ENCODE measurements at regions not wholly inside any gene's neighbourhood (a gene's known extent, or its start where the extent isn't known, plus 50 kb on each side); places are given as distances from the start of the nearest gene placed in this dataset.

GRCh38 chr12:83823386-83824045 lies 1089.1 kb downstream of the SLC6A15 start:
- POLR2A ChIA-PET, result no interaction called here

DNA sequence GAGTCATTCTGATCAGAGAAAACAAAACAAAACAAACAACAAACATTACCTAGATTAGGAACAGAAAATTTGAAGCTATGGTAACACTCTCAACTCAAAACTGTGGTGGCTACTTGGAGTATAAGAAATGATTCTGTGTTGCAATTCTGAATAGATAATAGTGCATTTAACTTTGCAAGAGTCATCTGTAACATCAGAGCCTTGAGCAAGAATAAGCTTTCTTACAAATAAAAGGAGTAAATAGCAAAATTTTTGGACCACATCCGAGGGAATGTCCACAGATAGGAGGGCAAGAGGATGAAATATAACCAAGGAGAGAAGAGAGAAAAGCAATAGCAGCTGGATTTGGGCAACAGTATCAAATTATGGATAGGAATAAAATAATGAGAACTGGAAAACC lies 1090.6 kb downstream of the SLC6A15 start:
- ChIA-PET CTCF (interaction anchor here (2.5 kb wide), 1 partner anchor 1137 kb away, joined by 23 read pairs; no protein-coding TSS in a partner anchor), POLR2A (no interaction called here)
- H3K27me3 Mint-ChIP-seq (ENCODE audit: low read depth), result no peaks in the 10 kb centered on the region
- H3K36me3 Mint-ChIP-seq (ENCODE audit: low read depth), result no peaks in the 10 kb centered on the region
- no peak overlapping the region for H3K4me3 Mint-ChIP-seq
- H3K27ac Mint-ChIP-seq, result no peak overlapping the region
- no peaks in the 10 kb centered on the region for H3K9me3 Mint-ChIP-seq (ENCODE audit: insufficient read depth)
- no peak for DNase-seq
- no peak for ATAC-seq
- H3K4me1 Mint-ChIP-seq (ENCODE audit: low read depth), result no peaks in the 10 kb centered on the region

More at GRCh38 chr12:83823386-83824045, 1089.1 kb downstream of the SLC6A15 start:
- Mint-ChIP-seq H3K9me3 (ENCODE audit: insufficient read depth) (no peaks in the 10 kb centered on the region), H3K4me1 (ENCODE audit: low read depth) (no peaks in the 10 kb centered on the region), H3K36me3 (ENCODE audit: low read depth) (no peaks in the 10 kb centered on the region), H3K4me3 (no peak overlapping the region), H3K27ac (no peak overlapping the region), H3K27me3 (ENCODE audit: low read depth) (no peaks in the 10 kb centered on the region)
- DNase-seq (peak; percentile 44), ATAC-seq (peak; percentile 80)
- CTCF ChIA-PET, result interaction anchor here (2.5 kb wide), 1 partner anchor 1138 kb away, joined by 23 read pairs; no protein-coding TSS in a partner anchor

GRCh38 chr12:83818881-83819280 lies 1093.7 kb downstream of the SLC6A15 start:
- Mint-ChIP-seq H3K4me1 (ENCODE audit: low read depth) (no peaks in the 10 kb centered on the region), H3K9me3 (ENCODE audit: insufficient read depth) (no peaks in the 10 kb centered on the region), H3K27me3 (ENCODE audit: low read depth) (no peaks in the 10 kb centered on the region), H3K27ac (no peak overlapping the region), H3K4me3 (no peak overlapping the region), H3K36me3 (ENCODE audit: low read depth) (no peaks in the 10 kb centered on the region)
- CTCF ChIA-PET, result no interaction called here
- ATAC-seq (no peak), DNase-seq (no peak)
- POLR2A ChIA-PET, result no interaction called here

GRCh38 chr12:83817730-83818129 lies 1094.9 kb downstream of the SLC6A15 start:
- no peaks in the 10 kb centered on the region for H3K27me3 Mint-ChIP-seq (ENCODE audit: low read depth)
- ChIA-PET POLR2A (no interaction called here), CTCF (no interaction called here)
- ATAC-seq, result no peak
- no peak overlapping the region for H3K4me3 Mint-ChIP-seq
- DNase-seq, result no peak
- no peaks in the 10 kb centered on the region for H3K4me1 Mint-ChIP-seq (ENCODE audit: low read depth)
- H3K36me3 Mint-ChIP-seq (ENCODE audit: low read depth), result no peaks in the 10 kb centered on the region
- H3K27ac Mint-ChIP-seq, result no peak overlapping the region
- no peaks in the 10 kb centered on the region for H3K9me3 Mint-ChIP-seq (ENCODE audit: insufficient read depth)

- DNase-seq, result no peak
- ChIA-PET POLR2A (no interaction called here), CTCF (no interaction called here)
- Mint-ChIP-seq H3K27ac (no peak overlapping the region), H3K36me3 (ENCODE audit: low read depth) (no peaks in the 10 kb centered on the region), H3K27me3 (ENCODE audit: low read depth) (no peaks in the 10 kb centered on the region), H3K9me3 (ENCODE audit: insufficient read depth) (no peaks in the 10 kb centered on the region), H3K4me3 (no peak overlapping the region), H3K4me1 (ENCODE audit: low read depth) (no peaks in the 10 kb centered on the region)
- ATAC-seq, result no peak
Observed at GRCh38 chr12:83808591-83808990, 1104.0 kb downstream of the SLC6A15 start.

- DNase-seq (no peak), ATAC-seq (no peak)
- ChIA-PET CTCF (no interaction called here), POLR2A (no interaction called here)
- Mint-ChIP-seq H3K9me3 (ENCODE audit: insufficient read depth) (no peaks in the 10 kb centered on the region), H3K4me1 (ENCODE audit: low read depth) (no peaks in the 10 kb centered on the region), H3K27ac (no peak overlapping the region), H3K4me3 (no peak overlapping the region), H3K36me3 (ENCODE audit: low read depth) (no peaks in the 10 kb centered on the region), H3K27me3 (ENCODE audit: low read depth) (no peaks in the 10 kb centered on the region)
Observed at GRCh38 chr12:83807871-83808270, 1104.7 kb downstream of the SLC6A15 start.

- Mint-ChIP-seq H3K27ac (no peak overlapping the region), H3K4me1 (ENCODE audit: low read depth) (no peaks in the 10 kb centered on the region), H3K9me3 (ENCODE audit: insufficient read depth) (no peaks in the 10 kb centered on the region), H3K4me3 (no peak overlapping the region), H3K27me3 (ENCODE audit: low read depth) (no peaks in the 10 kb centered on the region), H3K36me3 (ENCODE audit: low read depth) (no peaks in the 10 kb centered on the region)
- DNase-seq (no peak), ATAC-seq (no peak)
- ChIA-PET CTCF (no interaction called here), POLR2A (no interaction called here)
Observed at GRCh38 chr12:83805873-83806272, 1106.7 kb downstream of the SLC6A15 start.

- H3K27me3 Mint-ChIP-seq (ENCODE audit: low read depth), result no peaks in the 10 kb centered on the region
- no peak overlapping the region for H3K27ac Mint-ChIP-seq
- H3K4me3 Mint-ChIP-seq, result no peak overlapping the region
- DNase-seq (no peak), ATAC-seq (no peak)
- no peaks in the 10 kb centered on the region for H3K36me3 Mint-ChIP-seq (ENCODE audit: low read depth)
- no peaks in the 10 kb centered on the region for H3K4me1 Mint-ChIP-seq (ENCODE audit: low read depth)
- CTCF ChIA-PET, result no interaction called here
- no peaks in the 10 kb centered on the region for H3K9me3 Mint-ChIP-seq (ENCODE audit: insufficient read depth)
- POLR2A ChIA-PET, result no interaction called here
Observed at GRCh38 chr12:83805156-83805772, 1107.3 kb downstream of the SLC6A15 start.

- Mint-ChIP-seq H3K4me3 (no peak overlapping the region), H3K27ac (no peak overlapping the region), H3K36me3 (ENCODE audit: low read depth) (no peaks in the 10 kb centered on the region), H3K9me3 (ENCODE audit: insufficient read depth) (no peaks in the 10 kb centered on the region), H3K27me3 (ENCODE audit: low read depth) (no peaks in the 10 kb centered on the region), H3K4me1 (ENCODE audit: low read depth) (no peaks in the 10 kb centered on the region)
- ChIA-PET CTCF (no interaction called here), POLR2A (no interaction called here)
- DNase-seq, result no peak
- ATAC-seq, result no peak
Observed at GRCh38 chr12:83801972-83802371, 1110.6 kb downstream of the SLC6A15 start.

- DNase-seq, result no peak
- ChIA-PET POLR2A (no interaction called here), CTCF (no interaction called here)
- Mint-ChIP-seq H3K27me3 (ENCODE audit: low read depth) (no peaks in the 10 kb centered on the region), H3K9me3 (ENCODE audit: insufficient read depth) (no peaks in the 10 kb centered on the region), H3K4me1 (ENCODE audit: low read depth) (no peaks in the 10 kb centered on the region), H3K4me3 (no peak overlapping the region), H3K27ac (no peak overlapping the region), H3K36me3 (ENCODE audit: low read depth) (no peaks in the 10 kb centered on the region)
- ATAC-seq, result no peak
Observed at GRCh38 chr12:83800022-83800421, 1112.6 kb downstream of the SLC6A15 start.

- Mint-ChIP-seq H3K9me3 (ENCODE audit: insufficient read depth) (no peaks in the 10 kb centered on the region), H3K27ac (no peak overlapping the region), H3K36me3 (ENCODE audit: low read depth) (no peaks in the 10 kb centered on the region), H3K4me3 (no peak overlapping the region), H3K4me1 (ENCODE audit: low read depth) (no peaks in the 10 kb centered on the region), H3K27me3 (ENCODE audit: low read depth) (no peaks in the 10 kb centered on the region)
- DNase-seq (no peak), ATAC-seq (no peak)
- POLR2A ChIA-PET, result no interaction called here
- CTCF ChIA-PET, result no interaction called here
Observed at GRCh38 chr12:83796531-83796930, 1109.8 kb downstream of the TMTC2 start.

DNA sequence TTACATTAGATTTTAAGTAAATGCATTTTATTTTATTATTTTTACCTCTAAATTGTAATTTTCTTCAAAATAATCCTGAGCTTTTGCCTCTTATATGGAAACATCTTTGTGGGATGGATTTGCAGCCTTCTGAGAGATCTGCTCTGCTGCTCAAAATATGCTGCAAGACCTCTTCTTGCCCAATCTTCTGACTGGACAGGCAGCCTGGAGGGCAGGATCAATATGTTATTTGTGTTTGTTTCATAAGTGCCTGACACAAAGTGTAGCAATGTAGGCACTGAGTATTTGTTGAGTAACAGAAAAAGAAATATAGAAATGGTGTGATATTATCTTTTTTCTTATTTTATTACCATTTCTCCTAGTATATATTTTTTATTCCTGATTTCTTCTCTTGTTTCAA lies 1106.9 kb downstream of the TMTC2 start:
- no peak overlapping the region for H3K4me3 Mint-ChIP-seq
- DNase-seq (no peak), ATAC-seq (no peak)
- no peaks in the 10 kb centered on the region for H3K4me1 Mint-ChIP-seq (ENCODE audit: low read depth)
- H3K9me3 Mint-ChIP-seq (ENCODE audit: insufficient read depth), result no peaks in the 10 kb centered on the region
- no peaks in the 10 kb centered on the region for H3K36me3 Mint-ChIP-seq (ENCODE audit: low read depth)
- H3K27ac Mint-ChIP-seq, result no peak overlapping the region
- CTCF ChIA-PET, result no interaction called here
- POLR2A ChIA-PET, result no interaction called here
- no peaks in the 10 kb centered on the region for H3K27me3 Mint-ChIP-seq (ENCODE audit: low read depth)
